T1000 (cell line): ENCODE measurements at regions not wholly inside any gene's neighbourhood (a gene's known extent, or its start where the extent isn't known, plus 50 kb on each side); places are given as distances from the start of the nearest gene placed in this dataset.
A peak's percentile ranks its signal among the peaks of the same experiment; 100 is the strongest.
"Not testable (repeated sequence)": the region's sequence is repeated elsewhere in the genome, so short reads cannot be mapped to it uniquely, and the experiment has no call there.

Experiments used
- DNase-seq: peaks from one replicate; lab custom pipeline; 2025; ENCODE audit warnings: mixed read lengths; lab: John Stamatoyannopoulos, UW

GRCh38 chr7:112540839-112541577 is 60.2 kb downstream of the LSMEM1 start:
- no peak for DNase-seq

GRCh38 chr7:112546723-112547513 is 66.1 kb downstream of the LSMEM1 start:
- no peak for DNase-seq

GRCh38 chr7:112547916-112548315 is 67.1 kb downstream of the LSMEM1 start:
- no peak for DNase-seq

GRCh38 chr7:112550468-112551060 is 69.8 kb downstream of the LSMEM1 start:
- DNase-seq, result peak; percentile 1

GRCh38 chr7:112551521-112551920 is 70.7 kb downstream of the LSMEM1 start:
- DNase-seq, result not testable (repeated sequence)

GRCh38 chr7:112554591-112554990 is 73.8 kb downstream of the LSMEM1 start:
- no peak for DNase-seq

- no peak for DNase-seq
Observed at GRCh38 chr7:112556633-112557032, 75.8 kb downstream of the LSMEM1 start.

- DNase-seq, result no peak
Observed at GRCh38 chr7:112566442-112567324, 85.9 kb downstream of the LSMEM1 start.

- DNase-seq, result no peak
Observed at GRCh38 chr7:112567388-112567787, 86.6 kb downstream of the LSMEM1 start.

- no peak for DNase-seq
Observed at GRCh38 chr7:112571852-112572607, 91.2 kb downstream of the LSMEM1 start.

- no peak for DNase-seq
Observed at GRCh38 chr7:112572669-112573301, 92.0 kb downstream of the LSMEM1 start.

GRCh38 chr7:112573302-112574039 is 92.7 kb downstream of the LSMEM1 start:
- DNase-seq, result no peak

- DNase-seq, result no peak
Observed at GRCh38 chr7:112575864-112576263, 95.1 kb downstream of the LSMEM1 start.

- no peak for DNase-seq
Observed at GRCh38 chr7:112579388-112579787, 98.6 kb downstream of the LSMEM1 start.

GRCh38 chr7:112580717-112581435 is 100.1 kb downstream of the LSMEM1 start:
- DNase-seq, result no peak

GRCh38 chr7:112581529-112581928 is 100.7 kb downstream of the LSMEM1 start:
- DNase-seq, result no peak

GRCh38 chr7:112584290-112584689 is 103.5 kb downstream of the LSMEM1 start:
- DNase-seq, result no peak

- no peak for DNase-seq
Observed at GRCh38 chr7:112587504-112587903, 106.7 kb downstream of the LSMEM1 start.

- DNase-seq, result not testable (repeated sequence)
Observed at GRCh38 chr7:112592565-112593263, 111.9 kb downstream of the LSMEM1 start.
